Endothelial cell of umbilical vein (primary cell): ENCODE measurements at regions not wholly inside any gene's neighbourhood (a gene's known extent, or its start where the extent isn't known, plus 50 kb on each side); places are given as distances from the start of the nearest gene placed in this dataset.
"Not testable (repeated sequence)": the region's sequence is repeated elsewhere in the genome, so short reads cannot be mapped to it uniquely, and the experiment has no call there.

ENCODE experiments used
- BruUV-seq: library from RNA; stranded (reverse); fragments of 400-500 nt; replicated peaks from 2 replicates; lab custom pipeline; 2021; lab: Mats Ljungman, UMichigan
- CTCF ChIA-PET: fragments of 300-600, 350-600 bp; sonication (Branson Sonifier 250); formaldehyde crosslinking; loops from one replicate; lab custom pipeline; 2021; ENCODE audit warnings: antibody characterized with exemption, inconsistent platforms; lab: Charles Lee
- POLR2A ChIA-PET: fragments of 300-600, 350-600 bp; sonication (Branson Sonifier 250); formaldehyde crosslinking; loops from one replicate; lab custom pipeline; 2021; ENCODE audit warnings: antibody characterized with exemption, inconsistent platforms; lab: Charles Lee
- DNase-seq: peaks from one replicate; pipeline ENCODE4 v3.0.0-alpha.2; 2011; ENCODE audit warnings: low read depth, low spot score
- FAIRE-seq: peaks from 2 replicates; lab custom pipeline; 2011; peaks lifted over from hg19 to GRCh38; lab: Jason Lieb, UNC
- H2AFZ ChIP-seq: 2 replicates; pipeline ENCODE4 v1.6.0; 2012; ENCODE audit warnings: low read depth, low read length, control low read depth, inconsistent platforms
- H3K27ac ChIP-seq: 2 replicates; pipeline ENCODE4 v1.5.1; 2011; ENCODE audit warnings: low read depth, mild to moderate bottlenecking, control low read depth, low read length, moderate library complexity; ENCODE audit not compliant: insufficient read depth
- H3K27me3 ChIP-seq, 2 experiments: 2 replicates each; pipeline versions ENCODE4 v1.6.0 to v1.6.1; 2011; ENCODE audit warnings: low read length in 2 of 2, mixed read lengths in 1 of 2; ENCODE audit not compliant: control insufficient read depth in 2 of 2, insufficient read depth in 2 of 2
- H3K36me3 ChIP-seq, 2 experiments: 2 replicates in 1 of 2; 3 replicates in 1 of 2; pipeline ENCODE4 v1.5.1; 2011; ENCODE audit warnings: low read length in 2 of 2, mild to moderate bottlenecking in 1 of 2, moderate library complexity in 1 of 2; ENCODE audit not compliant: control insufficient read depth in 2 of 2, insufficient read depth in 2 of 2; ENCODE audit errors: extremely low read depth in 1 of 2
- H3K4me1 ChIP-seq: 3 replicates; pipeline ENCODE4 v1.5.1; 2011; ENCODE audit warnings: mild to moderate bottlenecking, low read length; ENCODE audit not compliant: control insufficient read depth, insufficient read depth; ENCODE audit errors: extremely low read depth
- H3K4me2 ChIP-seq: 2 replicates; pipeline ENCODE4 v1.6.1; 2011; ENCODE audit warnings: low read length, control low read depth, mixed read lengths; ENCODE audit not compliant: insufficient read depth
- H3K4me3 ChIP-seq, 3 experiments: fragments of 200-600 bp in 1 of 3; sonication (generic), shearing (Covaris generic) in 1 of 3; replicated peaks in 1 of 3; 2 replicates each; pipeline ENCODE4 v1.5.1; 2011 to 2016; ENCODE audit warnings: control low read depth in 3 of 3, low read length in 3 of 3, mild to moderate bottlenecking in 2 of 3, inconsistent platforms in 1 of 3, low read depth in 1 of 3, moderate library complexity in 1 of 3; ENCODE audit not compliant: insufficient read depth in 1 of 3
- H3K79me2 ChIP-seq: 2 replicates; pipeline ENCODE4 v1.6.0; 2012; ENCODE audit warnings: low read length, inconsistent platforms; ENCODE audit not compliant: control insufficient read depth, insufficient read depth
- H3K9ac ChIP-seq: replicated peaks from 2 replicates; pipeline ENCODE3; 2011; ENCODE audit warnings: low read length, control low read depth; ENCODE audit not compliant: insufficient read depth; ENCODE audit errors: extremely low read depth
- H3K9me1 ChIP-seq: replicated peaks from 3 replicates; pipeline ENCODE4 v1.6.0; 2011; ENCODE audit warnings: mild to moderate bottlenecking, low read length; ENCODE audit not compliant: control insufficient read depth, insufficient read depth; ENCODE audit errors: extremely low read depth
- H3K9me3 ChIP-seq: replicated peaks from 2 replicates; pipeline ENCODE4 v1.5.1; 2012; ENCODE audit warnings: low read length, inconsistent platforms; ENCODE audit not compliant: control insufficient read depth, insufficient read depth
- H4K20me1 ChIP-seq: replicated peaks from 2 replicates; pipeline ENCODE3; 2011; ENCODE audit warnings: mild to moderate bottlenecking, low read length; ENCODE audit not compliant: control insufficient read depth, insufficient read depth; ENCODE audit errors: extremely low read depth
- CTCF ChIP-seq, 2 donors: IDR thresholded peaks; 1 replicate in 1 of 2; 2 replicates in 1 of 2; pipeline ENCODE4 v1.5.1; 2011; ENCODE audit warnings: low read length in 2 of 2, mild to moderate bottlenecking in 2 of 2, moderate library complexity in 2 of 2, control low read depth in 1 of 2, inconsistent platforms in 1 of 2, low read depth in 1 of 2; ENCODE audit not compliant: insufficient read depth in 1 of 2; ENCODE audit errors: extremely low read depth in 1 of 2
- EZH2 ChIP-seq: IDR thresholded peaks from 2 replicates; pipeline ENCODE4 v1.6.1; 2012; ENCODE audit warnings: borderline replicate concordance, low read depth, mild to moderate bottlenecking, moderate library complexity, low read length, inconsistent platforms; ENCODE audit not compliant: severe bottlenecking
- FOS ChIP-seq: IDR thresholded peaks from 2 replicates; pipeline ENCODE4 v1.6.1; 2011; ENCODE audit warnings: mild to moderate bottlenecking, low read length, moderate library complexity, borderline replicate concordance; ENCODE audit not compliant: insufficient read depth
- GATA2 ChIP-seq: IDR thresholded peaks from 2 replicates; pipeline ENCODE4 v1.7.0; 2011; ENCODE audit warnings: low read depth, mild to moderate bottlenecking, moderate library complexity, mixed read lengths, low read length; ENCODE audit not compliant: insufficient read length, insufficient read depth
- JUN ChIP-seq: IDR thresholded peaks from 2 replicates; pipeline ENCODE4 v1.6.1; 2011; ENCODE audit warnings: borderline replicate concordance, low read depth; ENCODE audit not compliant: insufficient read length, insufficient read depth
- MYC ChIP-seq: IDR thresholded peaks from one replicate; pipeline ENCODE4 v1.6.1; 2011; ENCODE audit warnings: mild to moderate bottlenecking, low read depth, low read length
- POLR2A ChIP-seq: IDR thresholded peaks from 2 replicates; pipeline ENCODE4 v1.6.1; 2012; ENCODE audit warnings: low read depth, mild to moderate bottlenecking, control low read depth, low read length
- POLR2AphosphoS5 ChIP-seq: IDR thresholded peaks from 2 replicates; pipeline ENCODE4 v1.6.1; 2012; ENCODE audit warnings: low read depth, mild to moderate bottlenecking, control low read depth, low read length, moderate library complexity; ENCODE audit not compliant: insufficient read depth
- dilution Hi-C: fragments of 300-500 bp; cut with MboI; formaldehyde crosslinking; loops from one replicate; pipeline ENCODE4 v1.15.0; 2019; ENCODE audit warnings: low sequenced_read_pairs; ENCODE audit not compliant: extremely low pct_ligation_motif_present
- intact Hi-C: fragments of 100-400 bp; cut with micrococcal nuclease; formaldehyde crosslinking; loops from one replicate; pipeline ENCODE4 v1.10.0; 2022
- TF ChIP-seq, protein P1 (sequence below): IDR thresholded peaks from 2 replicates; pipeline ENCODE4 v1.6.1; 2011; ENCODE audit not compliant: insufficient read depth, insufficient read length

GRCh38 chr6:106782536-106783285 is 153.3 kb downstream of the QRSL1 start:
- no peak overlapping the region for H3K9ac ChIP-seq
- H3K27ac ChIP-seq: no peak overlapping the region
- dilution Hi-C loops (no loop called here), intact Hi-C loops (no loop called here)
- ChIA-PET POLR2A (no interaction called here), CTCF (no interaction called here)
- no peaks in the 10 kb centered on the region for H3K79me2 ChIP-seq
- H3K4me1 ChIP-seq: no peaks in the 10 kb centered on the region
- no peaks in the 10 kb centered on the region for H3K27me3 ChIP-seq
- no peaks in the 10 kb centered on the region for H3K9me3 ChIP-seq
- no peak overlapping the region for H3K4me3 ChIP-seq
- H2AFZ ChIP-seq: no peak overlapping the region
- H4K20me1 ChIP-seq: no peaks in the 10 kb centered on the region
- no peaks in the 10 kb centered on the region for H3K36me3 ChIP-seq
- H3K9me1 ChIP-seq: no peaks in the 10 kb centered on the region
- FAIRE-seq (no peak), DNase-seq (no peak)
- no peak overlapping the region for H3K4me2 ChIP-seq
- no TSS peak for BruUV-seq
- no peak for TF ChIP-seq POLR2A
- no peak for TF ChIP-seq EZH2
- TF ChIP-seq, protein P1, sequence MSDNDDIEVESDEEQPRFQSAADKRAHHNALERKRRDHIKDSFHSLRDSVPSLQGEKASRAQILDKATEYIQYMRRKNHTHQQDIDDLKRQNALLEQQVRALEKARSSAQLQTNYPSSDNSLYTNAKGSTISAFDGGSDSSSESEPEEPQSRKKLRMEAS: no peak
- TF ChIP-seq POLR2AphosphoS5: no peak
- no peak for TF ChIP-seq MYC
- no peak for TF ChIP-seq GATA2
- no peak for TF ChIP-seq JUN
- TF ChIP-seq FOS: no peak
- no peak for TF ChIP-seq CTCF (IDR thresholded peaks at IDR 0.05; ENCODE audit: extremely low read depth in 1 of 2, insufficient read depth in 1 of 2, low read depth in 1 of 2, low read length in 2 of 2)

- FAIRE-seq, H3K4me3 ChIP-seq, H4K20me1 ChIP-seq, BruUV-seq, H3K9me1 ChIP-seq, H3K9ac ChIP-seq, H3K4me2 ChIP-seq, H3K4me1 ChIP-seq, H2AFZ ChIP-seq, dilution Hi-C loops, H3K79me2 ChIP-seq, DNase-seq, POLR2A ChIA-PET, H3K27ac ChIP-seq, H3K36me3 ChIP-seq, intact Hi-C loops, H3K9me3 ChIP-seq, H3K27me3 ChIP-seq, CTCF ChIA-PET: not testable (repeated sequence)
Observed at GRCh38 chr6:106779552-106779951, 150.2 kb downstream of the QRSL1 start.
